ENCODE measurements at regions not wholly inside any gene's neighbourhood (a gene's known extent, or its start where the extent isn't known, plus 50 kb on each side); places are given as distances from the start of the nearest gene placed in this dataset.

GRCh38 chr1:43011020-43011419, 52.4 kb upstream of the SLC2A1 start:
- DNase-seq (ENCODE audit: low spot score) = no peak
- no peak for ATAC-seq

- DNase-seq (ENCODE audit: low spot score) = no peak
- ATAC-seq = no peak
Observed at GRCh38 chr1:43009274-43009673, 50.6 kb upstream of the SLC2A1 start.

GRCh38 chr1:43008115-43009060, 49.7 kb upstream of the SLC2A1 start:
- DNase-seq (ENCODE audit: low spot score) = no peak

More at GRCh38 chr1:43008115-43009060, 49.7 kb upstream of the SLC2A1 start:
- no peak for ATAC-seq

Measured in left lobe of liver (tissue), 2 donors.